Adipocyte (in vitro differentiated cells): ENCODE measurements at regions not wholly inside any gene's neighbourhood (a gene's known extent, or its start where the extent isn't known, plus 50 kb on each side); places are given as distances from the start of the nearest gene placed in this dataset.
"Not testable (repeated sequence)": the region's sequence is repeated elsewhere in the genome, so short reads cannot be mapped to it uniquely, and the experiment has no call there.

Source experiments
- DNase-seq: peaks from one replicate; pipeline ENCODE4 v3.0.0-alpha.2; 2015; ENCODE audit warnings: low read depth
- H3K27me3 ChIP-seq: replicated peaks from 2 replicates; pipeline ENCODE4 v1.7.0; 2013; ENCODE audit warnings: mild to moderate bottlenecking, low read length, moderate library complexity; ENCODE audit not compliant: control insufficient read depth, insufficient read depth
- H3K36me3 ChIP-seq: 2 replicates; pipeline ENCODE4 v1.7.0; 2013; ENCODE audit warnings: low read length, mild to moderate bottlenecking, moderate library complexity; ENCODE audit not compliant: control insufficient read depth, insufficient read depth, severe bottlenecking
- H3K4me1 ChIP-seq: 2 replicates; pipeline ENCODE4 v1.7.0; 2013; ENCODE audit warnings: mild to moderate bottlenecking, low read length, moderate library complexity; ENCODE audit not compliant: control insufficient read depth, insufficient read depth
- H3K4me3 ChIP-seq: 2 replicates; pipeline ENCODE4 v1.7.0; 2013; ENCODE audit warnings: mild to moderate bottlenecking, low read length, moderate library complexity
- H3K9ac ChIP-seq: 2 replicates; pipeline ENCODE4 v1.7.0; 2013; ENCODE audit warnings: mild to moderate bottlenecking, low read length, moderate library complexity
- H3K9me3 ChIP-seq: 2 replicates; pipeline ENCODE4 v1.7.0; 2013; ENCODE audit warnings: mild to moderate bottlenecking, low read length, moderate library complexity; ENCODE audit not compliant: control insufficient read depth

DNA sequence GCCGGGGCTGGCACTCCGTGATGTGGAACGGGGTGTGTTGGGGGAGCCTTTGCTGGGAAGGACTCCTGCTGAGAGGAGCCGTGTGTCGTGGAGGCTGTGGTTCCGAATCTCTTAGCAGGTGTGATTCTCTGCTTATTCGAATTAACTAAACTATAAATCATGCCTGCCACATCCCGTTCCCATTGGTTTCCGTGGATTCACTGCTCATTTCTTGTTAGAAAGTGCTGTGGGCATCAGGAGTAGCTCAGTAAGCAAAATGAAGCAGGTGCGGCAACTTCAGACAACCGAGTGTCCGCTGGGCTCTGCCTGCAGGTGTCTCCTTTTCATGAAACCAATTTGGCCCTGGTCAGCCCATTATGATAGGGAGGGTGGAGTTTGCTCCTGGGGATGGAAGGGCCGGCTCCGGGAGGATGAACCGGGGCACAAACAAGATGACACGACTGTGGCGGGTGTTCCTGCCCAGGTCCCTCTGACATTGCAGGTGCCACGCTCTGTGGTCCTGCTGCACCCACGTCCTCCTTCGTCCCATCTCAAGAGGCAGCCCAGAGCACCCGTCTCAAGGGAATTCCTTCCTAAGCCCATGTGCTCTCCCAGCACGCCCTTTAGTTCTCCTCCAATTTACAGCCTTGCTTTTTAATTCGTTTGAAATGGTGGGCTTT, 251.7 kb downstream of the ADGRD1 start:
- not testable (repeated sequence) for DNase-seq, H3K27me3 ChIP-seq, H3K9me3 ChIP-seq, H3K4me1 ChIP-seq, H3K4me3 ChIP-seq, H3K9ac ChIP-seq, H3K36me3 ChIP-seq

DNA sequence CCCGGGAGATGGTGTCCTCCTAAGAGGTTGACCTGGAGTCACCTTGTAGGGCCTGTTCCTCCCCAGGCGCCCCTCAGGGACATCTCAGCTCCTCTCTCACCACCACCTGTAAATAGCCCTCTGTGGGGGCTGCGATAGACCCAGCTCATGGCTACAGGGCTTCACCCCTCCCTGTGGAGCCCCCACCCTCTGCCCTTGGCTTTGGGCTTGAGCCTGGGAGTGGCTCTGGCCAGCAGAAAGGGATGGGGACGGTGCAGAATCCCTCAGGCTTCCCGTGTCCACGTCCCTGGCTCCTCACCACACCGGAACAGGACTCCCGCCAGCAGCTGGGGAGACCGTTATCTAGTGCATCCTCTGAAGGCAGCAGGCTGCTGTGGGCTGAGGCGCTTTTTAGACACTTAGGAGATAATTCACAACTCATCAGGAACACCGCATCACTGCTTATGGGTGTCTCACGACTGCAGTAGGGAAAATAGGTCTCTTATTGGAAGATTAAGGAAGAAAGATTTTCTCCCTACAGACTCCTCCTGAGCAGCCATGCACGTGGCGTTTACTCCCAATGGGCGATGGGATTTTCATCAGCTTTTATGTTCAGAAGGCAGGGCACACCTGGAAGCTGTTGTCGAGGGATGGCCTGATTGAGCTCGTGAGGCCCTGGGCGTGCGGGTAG, 253.1 kb downstream of the ADGRD1 start:
- not testable (repeated sequence) for H3K4me3 ChIP-seq, H3K9ac ChIP-seq, DNase-seq, H3K36me3 ChIP-seq, H3K4me1 ChIP-seq, H3K9me3 ChIP-seq, H3K27me3 ChIP-seq

DNA sequence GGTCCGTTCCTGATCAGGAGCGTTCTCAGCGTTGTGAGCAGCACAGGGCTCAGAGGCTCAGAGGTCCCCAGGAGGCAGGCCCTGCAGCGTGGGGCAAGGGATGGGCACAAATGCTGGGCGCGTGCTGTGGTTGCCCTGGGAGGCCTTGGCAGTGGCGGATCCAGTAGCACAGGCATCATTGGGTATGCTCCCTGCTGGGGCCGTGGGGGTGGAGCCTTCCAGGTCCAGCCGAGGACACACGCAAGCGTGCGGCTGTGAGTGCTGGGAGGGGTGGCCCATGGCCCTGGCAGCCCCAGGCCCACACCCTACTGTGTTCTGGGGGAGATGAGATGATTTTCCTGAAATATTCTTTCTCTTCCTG, 253.6 kb downstream of the ADGRD1 start:
- DNase-seq, H3K4me1 ChIP-seq, H3K27me3 ChIP-seq, H3K4me3 ChIP-seq, H3K36me3 ChIP-seq, H3K9ac ChIP-seq, H3K9me3 ChIP-seq: not testable (repeated sequence)

DNA sequence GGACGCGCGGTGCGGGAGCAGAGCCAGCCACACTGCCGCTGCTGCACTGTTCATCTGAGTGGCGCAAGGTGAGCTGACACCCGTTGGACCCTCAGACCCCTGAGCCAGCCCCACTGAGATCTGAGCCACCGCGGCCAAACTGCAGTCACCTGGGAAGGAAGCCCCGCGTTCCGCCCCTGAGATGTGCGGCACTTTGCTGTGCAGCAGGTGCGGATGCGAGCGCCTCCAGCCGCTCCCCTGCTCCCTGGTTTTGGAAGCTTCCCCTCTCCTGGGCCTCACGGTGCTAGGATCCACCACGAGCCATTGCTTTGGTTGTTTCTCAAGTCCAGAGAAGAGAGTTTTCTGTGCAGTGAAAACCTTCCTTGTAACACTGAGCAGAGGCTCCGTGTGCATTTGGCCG, 254.1 kb downstream of the ADGRD1 start:
- not testable (repeated sequence) for H3K9ac ChIP-seq, H3K9me3 ChIP-seq, H3K4me3 ChIP-seq, H3K27me3 ChIP-seq, H3K4me1 ChIP-seq, DNase-seq, H3K36me3 ChIP-seq

DNA sequence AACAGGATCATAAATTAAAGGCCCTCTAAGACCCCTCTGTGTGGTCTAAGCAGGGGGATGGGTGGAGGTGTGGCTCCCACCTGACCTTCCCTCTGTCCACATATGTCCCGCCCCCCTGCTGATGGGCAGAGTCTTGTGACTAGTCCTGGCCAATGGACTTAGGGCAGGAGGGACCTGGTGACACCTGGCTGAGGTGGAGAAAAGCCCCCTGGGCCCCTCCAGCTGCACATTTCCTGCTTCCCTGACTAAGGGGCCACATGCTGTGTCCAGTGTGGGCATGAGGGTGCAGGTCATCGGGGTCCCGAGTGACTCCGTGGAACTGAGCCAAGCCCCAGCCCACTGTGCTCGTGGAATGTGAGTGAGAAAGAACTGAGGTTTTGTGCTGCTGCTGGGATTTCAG, 254.7 kb downstream of the ADGRD1 start:
- DNase-seq: no peak

DNA sequence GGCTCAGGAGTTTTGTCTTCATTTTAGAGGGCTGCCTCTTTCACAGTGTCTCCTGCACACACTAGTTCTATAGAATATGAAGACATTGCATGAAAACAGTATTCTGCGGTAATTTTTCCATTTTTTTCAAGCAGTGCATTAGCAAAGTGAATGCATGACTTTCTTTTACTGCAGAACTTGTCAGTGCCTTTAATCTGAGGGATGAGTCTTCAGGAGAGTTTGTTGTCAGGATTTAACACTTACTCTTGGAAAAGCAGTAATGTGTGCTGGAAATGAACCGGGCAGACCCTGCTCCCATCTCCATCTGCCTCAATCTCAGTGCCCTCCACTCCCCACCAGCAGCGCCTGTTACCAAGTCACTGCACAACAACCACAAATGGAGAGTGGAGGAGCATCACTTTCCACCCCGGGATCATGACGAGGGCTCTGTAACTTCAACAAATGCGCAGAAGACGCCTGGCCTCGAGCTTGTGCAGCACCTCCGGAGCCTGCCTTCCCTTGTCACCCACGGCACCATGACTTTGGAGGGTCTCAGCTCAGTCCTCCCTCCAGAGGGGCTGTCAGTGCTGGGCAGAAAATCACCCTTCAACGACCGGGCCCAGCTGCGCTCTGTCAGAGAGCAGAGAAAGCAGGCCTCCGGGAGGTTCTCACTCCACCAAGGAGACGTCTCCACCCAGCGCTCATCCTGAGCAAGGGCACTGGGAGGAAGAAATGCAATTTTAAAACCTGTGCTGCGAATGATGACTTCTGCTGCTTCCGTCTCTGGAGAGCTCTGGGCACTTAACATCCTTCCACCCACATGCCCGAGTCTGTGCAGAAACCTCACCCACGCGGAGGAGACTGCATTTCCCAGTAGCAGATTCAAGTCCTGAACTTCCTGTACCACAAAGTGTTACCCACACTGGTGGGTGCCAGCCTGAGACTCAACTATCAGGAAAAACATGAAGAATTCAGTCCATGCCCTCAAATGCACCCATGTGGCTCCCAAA, 255.7 kb downstream of the ADGRD1 start:
- H3K9ac ChIP-seq: no peak overlapping the region
- peaks cover 7% of the 10 kb centered on the region for H3K27me3 ChIP-seq
- no peak overlapping the region for H3K4me3 ChIP-seq
- peaks cover 3% of the 10 kb centered on the region for H3K9me3 ChIP-seq
- no peaks in the 10 kb centered on the region for H3K4me1 ChIP-seq
- H3K36me3 ChIP-seq: no peaks in the 10 kb centered on the region
- DNase-seq: no peak

More for the DNA sequence above, 254.7 kb downstream of the ADGRD1 start:
- Histone ChIP-seq H3K9ac (no peak overlapping the region), H3K9me3 (peaks cover 3% of the 10 kb centered on the region), H3K4me3 (no peak overlapping the region), H3K36me3 (no peaks in the 10 kb centered on the region), H3K27me3 (peaks cover 7% of the 10 kb centered on the region), H3K4me1 (no peaks in the 10 kb centered on the region)

DNA sequence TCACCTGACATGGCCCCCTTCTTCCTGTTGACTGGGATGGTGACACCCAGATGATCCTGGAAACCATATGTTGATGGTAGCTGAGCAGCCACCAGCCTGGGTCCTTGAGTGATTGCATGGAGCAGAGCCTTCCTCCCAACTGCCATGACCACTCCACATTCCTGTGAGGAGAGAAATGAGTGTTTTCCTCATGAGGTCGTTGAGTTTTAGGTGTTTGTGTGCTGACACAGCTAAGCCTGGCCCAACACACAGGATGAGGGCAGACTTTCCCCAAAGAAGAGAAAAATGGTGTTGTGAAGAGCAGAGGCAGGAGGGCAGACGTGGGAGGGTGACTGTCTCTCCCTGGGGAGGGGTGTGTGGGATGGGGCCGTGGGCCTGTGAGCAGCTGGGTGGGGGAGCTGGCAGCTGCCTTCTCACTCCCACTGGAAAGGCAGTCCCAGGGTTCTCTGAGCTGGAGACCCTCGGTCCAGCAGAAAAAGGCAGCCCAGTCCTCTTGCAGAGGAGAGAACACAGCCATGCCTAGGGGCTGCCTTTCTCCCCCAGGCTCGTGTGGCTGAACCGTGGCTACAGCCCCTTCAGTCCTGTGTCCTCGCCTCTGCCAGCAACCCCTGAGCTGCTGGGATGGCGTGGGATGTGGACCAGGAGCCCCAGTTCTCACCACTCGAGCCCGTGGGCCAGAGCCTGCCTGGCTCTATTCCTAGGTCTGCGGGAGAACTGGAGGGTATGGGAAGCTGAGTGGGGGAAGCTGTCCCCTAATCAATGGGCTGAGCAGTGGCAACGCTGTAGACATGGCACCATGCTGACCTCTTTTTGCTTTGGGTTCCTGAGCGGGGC, 257.0 kb downstream of the ADGRD1 start:
- Histone ChIP-seq H3K4me1 (no peaks in the 10 kb centered on the region), H3K36me3 (no peaks in the 10 kb centered on the region), H3K9ac (no peak overlapping the region), H3K27me3 (peaks cover 7% of the 10 kb centered on the region), H3K4me3 (no peak overlapping the region), H3K9me3 (peaks cover 3% of the 10 kb centered on the region)
- no peak for DNase-seq

DNA sequence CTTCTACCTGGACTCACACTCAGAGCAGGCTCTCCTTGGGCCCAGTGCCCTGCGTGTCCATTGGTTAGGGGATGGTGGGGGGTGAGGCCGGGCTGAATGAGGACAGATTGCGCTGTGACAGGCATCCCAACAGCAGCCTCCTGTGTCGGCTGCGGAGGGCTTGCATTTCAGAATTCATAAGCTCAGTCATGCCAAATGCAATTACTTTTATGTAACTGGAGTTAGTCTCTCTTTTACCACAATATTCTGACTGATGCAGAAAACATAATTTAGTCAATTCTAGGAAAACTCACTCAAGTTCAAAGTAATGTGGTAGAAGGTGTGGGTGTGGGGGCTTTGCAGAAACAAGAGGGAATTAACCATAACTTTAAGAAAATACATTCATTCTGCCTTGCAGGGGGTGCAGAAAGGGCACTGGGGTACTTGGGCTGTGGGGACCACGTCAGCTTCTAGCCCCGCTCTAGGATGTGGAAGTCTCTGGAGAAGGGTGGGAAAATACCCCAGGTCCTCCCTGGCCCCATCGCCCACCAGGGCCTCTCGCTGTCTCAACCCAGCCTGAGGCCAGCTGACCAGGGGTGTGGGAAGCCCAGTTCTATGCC, 257.7 kb downstream of the ADGRD1 start:
- DNase-seq: no peak
- Histone ChIP-seq H3K4me3 (no peak overlapping the region), H3K27me3 (peaks cover 7% of the 10 kb centered on the region), H3K36me3 (no peaks in the 10 kb centered on the region), H3K4me1 (no peaks in the 10 kb centered on the region), H3K9me3 (peaks cover 3% of the 10 kb centered on the region), H3K9ac (no peak overlapping the region)

DNA sequence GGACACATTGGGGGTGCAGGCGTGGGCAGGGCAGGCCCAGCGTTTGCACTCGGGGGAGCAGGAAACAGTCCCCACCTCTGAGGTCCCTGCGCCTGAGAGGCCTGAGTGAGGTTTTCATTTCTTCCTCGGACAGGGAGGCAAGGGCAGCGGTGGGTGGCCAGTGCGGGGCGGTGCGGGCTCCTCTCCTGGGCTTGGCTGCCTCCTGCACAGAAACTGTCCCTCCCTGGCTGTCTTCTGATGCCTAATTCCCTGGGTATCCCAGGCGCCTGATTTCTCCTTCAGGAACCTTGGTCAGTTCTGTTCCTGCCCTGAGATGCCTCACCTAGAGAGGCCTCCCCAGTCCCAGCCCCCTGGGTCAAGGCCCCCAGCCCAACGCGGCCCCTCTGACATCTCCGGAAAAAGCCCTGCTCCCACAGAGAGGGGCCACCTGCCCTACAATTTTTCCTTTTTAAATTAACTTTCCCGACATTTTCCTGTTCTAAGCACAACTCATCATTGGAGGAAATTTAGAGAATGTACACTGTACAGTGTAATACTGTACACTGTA, 260.3 kb downstream of the ADGRD1 start:
- no peak overlapping the region for H3K4me3 ChIP-seq
- H3K9me3 ChIP-seq: peaks cover 3% of the 10 kb centered on the region
- no peak for DNase-seq
- peaks cover 21% of the 10 kb centered on the region for H3K27me3 ChIP-seq
- H3K36me3 ChIP-seq: no peaks in the 10 kb centered on the region
- H3K4me1 ChIP-seq: no peaks in the 10 kb centered on the region
- H3K9ac ChIP-seq: no peak overlapping the region

DNA sequence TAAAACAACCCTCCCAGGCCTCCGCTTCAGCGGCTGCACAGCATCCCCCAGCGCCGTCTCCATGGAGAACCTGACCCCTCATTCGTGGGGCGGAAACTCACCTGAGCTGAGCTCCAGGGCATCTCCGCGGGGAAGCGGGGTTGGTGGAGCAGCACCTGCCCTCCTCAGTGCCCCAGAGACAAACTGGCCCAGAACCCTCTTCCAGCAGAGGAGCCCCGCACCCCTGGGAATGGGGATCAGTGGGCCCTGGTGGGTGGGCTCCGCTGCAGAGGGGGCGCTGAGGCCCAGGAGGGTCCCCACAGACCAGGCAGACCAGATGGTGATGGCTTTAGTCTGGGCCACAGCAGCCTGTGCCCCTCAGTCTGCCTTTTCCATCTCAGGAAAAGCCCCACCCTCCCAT, 261.2 kb downstream of the ADGRD1 start:
- H3K27me3 ChIP-seq: peaks cover 20% of the 10 kb centered on the region
- DNase-seq, H3K36me3 ChIP-seq, H3K4me1 ChIP-seq, H3K4me3 ChIP-seq, H3K9me3 ChIP-seq, H3K9ac ChIP-seq: not testable (repeated sequence)
